B cell (primary cell): ENCODE measurements at regions not wholly inside any gene's neighbourhood (a gene's known extent, or its start where the extent isn't known, plus 50 kb on each side); places are given as distances from the start of the nearest gene placed in this dataset.

ENCODE experiments used
- ATAC-seq: fragments of 200-7000 bp; cut with Tn5 transposase; one replicate; pipeline ENCODE4 v1.10.0; 2021; ENCODE audit warnings: low read depth, mild to moderate bottlenecking, moderate number of reproducible peaks, moderate library complexity
- CTCF ChIA-PET: fragments of 350-600 bp; sonication (Branson Sonifier 250); formaldehyde crosslinking; loops from one replicate; lab custom pipeline; 2021; ENCODE audit warnings: antibody characterized with exemption, inconsistent platforms; lab: Charles Lee
- POLR2A ChIA-PET: fragments of 350-600 bp; sonication (Branson Sonifier 250); formaldehyde crosslinking; loops from one replicate; lab custom pipeline; 2021; ENCODE audit warnings: antibody characterized with exemption; lab: Charles Lee
- DNase-seq: peaks from one replicate; pipeline ENCODE4 v3.0.0; 2013
- H2AFZ ChIP-seq: 2 replicates; pipeline ENCODE4 v1.6.1; 2012; ENCODE audit warnings: mild to moderate bottlenecking, low read depth, low read length; ENCODE audit not compliant: insufficient read depth, poor library complexity, severe bottlenecking
- H3K27ac ChIP-seq, 2 donors: 1 replicate in 1 of 2; 2 replicates in 1 of 2; pipeline ENCODE4 v1.5.1; 2012 to 2013; ENCODE audit warnings: low read length in 2 of 2, mild to moderate bottlenecking in 2 of 2, moderate library complexity in 1 of 2
- H3K27me3 ChIP-seq, 4 experiments: fragments of 200-600 bp in 1 of 4; sonication (generic) in 1 of 4; replicated peaks in 1 of 4; 1 replicate in 2 of 4; 2 replicates in 2 of 4; pipeline versions ENCODE4 v1.6.1 to v1.7.0; 2013 to 2016; ENCODE audit warnings: low read length in 3 of 4, mild to moderate bottlenecking in 2 of 4, mixed read lengths in 1 of 4, moderate library complexity in 1 of 4; ENCODE audit not compliant: insufficient read depth in 4 of 4, control insufficient read depth in 3 of 4; ENCODE audit errors: control extremely low read depth in 1 of 4
- H3K36me3 ChIP-seq, 2 experiments: replicated peaks in 1 of 2; 1 replicate in 1 of 2; 2 replicates in 1 of 2; pipeline versions ENCODE4 v1.6.1 to v1.7.1; 2013; ENCODE audit warnings: low read length in 1 of 2; ENCODE audit not compliant: insufficient read depth in 2 of 2, control insufficient read depth in 1 of 2; ENCODE audit errors: control extremely low read depth in 1 of 2, extremely low read depth in 1 of 2
- H3K4me1 ChIP-seq, 2 donors: fragments of 200-600 bp in 1 of 2; sonication (generic) in 1 of 2; 1 replicate in 1 of 2; 2 replicates in 1 of 2; pipeline versions ENCODE4 v1.5.1 to v1.6.1; 2013 to 2017; ENCODE audit warnings: low read length in 2 of 2; ENCODE audit not compliant: control insufficient read depth in 2 of 2, insufficient read depth in 2 of 2
- H3K4me2 ChIP-seq: replicated peaks from 2 replicates; pipeline ENCODE3; 2012; ENCODE audit warnings: mild to moderate bottlenecking, low read depth, low read length; ENCODE audit not compliant: poor library complexity, severe bottlenecking
- H3K4me3 ChIP-seq, 5 experiments: fragments of 200-600 bp in 1 of 5; sonication (generic) in 1 of 5; 1 replicate in 3 of 5; 2 replicates in 2 of 5; pipeline versions ENCODE4 v1.5.1 to v1.7.0; 2011 to 2016; ENCODE audit warnings: low read length in 4 of 5, mild to moderate bottlenecking in 4 of 5, low read depth in 2 of 5, control low read depth in 1 of 5, moderate library complexity in 1 of 5; ENCODE audit not compliant: insufficient read depth in 1 of 5; ENCODE audit errors: control extremely low read depth in 1 of 5, extremely low read depth in 1 of 5
- H3K79me2 ChIP-seq: fragments of 200-600 bp; sonication (generic); one replicate; pipeline ENCODE4 v1.6.0; 2016; ENCODE audit warnings: low read length; ENCODE audit not compliant: control insufficient read depth, insufficient read depth
- H3K9ac ChIP-seq: fragments of 200-600 bp; sonication (generic); 2 replicates; pipeline ENCODE4 v1.6.1; 2017; ENCODE audit warnings: mild to moderate bottlenecking, low read length, moderate library complexity
- H3K9me3 ChIP-seq, 3 donors: one replicate each; pipeline versions ENCODE4 v1.6.1 to v1.7.1; 2013; ENCODE audit warnings: low read length in 2 of 3; ENCODE audit not compliant: control insufficient read depth in 2 of 3, insufficient read depth in 1 of 3; ENCODE audit errors: control extremely low read depth in 1 of 3
- H4K20me1 ChIP-seq: 2 replicates; pipeline ENCODE4 v1.6.0; 2012; ENCODE audit warnings: mild to moderate bottlenecking, low read length; ENCODE audit not compliant: insufficient read depth, control insufficient read depth, poor library complexity, severe bottlenecking
- H3K27ac Mint-ChIP-seq: one replicate; pipeline ENCODE4 v1.8.0; 2021; ENCODE audit warnings: mixed read lengths
- H3K27me3 Mint-ChIP-seq: one replicate; pipeline ENCODE4 v1.8.0; 2021; ENCODE audit warnings: mixed read lengths
- H3K4me1 Mint-ChIP-seq: one replicate; pipeline ENCODE4 v1.8.0; 2021; ENCODE audit warnings: mixed read lengths
- H3K4me3 Mint-ChIP-seq: one replicate; pipeline ENCODE4 v1.8.0; 2021; ENCODE audit warnings: mixed read lengths
- H3K9me3 Mint-ChIP-seq: one replicate; pipeline ENCODE4 v1.8.0; 2022; ENCODE audit warnings: mixed read lengths; ENCODE audit not compliant: insufficient read depth
- EZH2 ChIP-seq: IDR thresholded peaks from 2 replicates; pipeline ENCODE4 v1.6.1; 2012; ENCODE audit warnings: borderline replicate concordance, low read depth, mild to moderate bottlenecking, moderate library complexity, low read length; ENCODE audit not compliant: insufficient read depth, poor library complexity, severe bottlenecking
- WGBS: methylation state at CpG from one replicate; pipeline ENCODE4 v1.1.5; 2013; ENCODE audit warnings: missing lambda C conversion rate; ENCODE audit not compliant: insufficient coverage; 5-methylcytosine and 5-hydroxymethylcytosine counted together
- intact Hi-C: fragments of 100-400 bp; cut with micrococcal nuclease; formaldehyde crosslinking; loops from one replicate; pipeline ENCODE4 v1.10.0; 2022
- TF ChIP-seq, protein P1 (sequence below): fragments of 200-600 bp; IDR thresholded peaks from one replicate; pipeline ENCODE4 v1.8.0; 2022; ENCODE audit warnings: antibody characterized with exemption, mild to moderate bottlenecking

DNA sequence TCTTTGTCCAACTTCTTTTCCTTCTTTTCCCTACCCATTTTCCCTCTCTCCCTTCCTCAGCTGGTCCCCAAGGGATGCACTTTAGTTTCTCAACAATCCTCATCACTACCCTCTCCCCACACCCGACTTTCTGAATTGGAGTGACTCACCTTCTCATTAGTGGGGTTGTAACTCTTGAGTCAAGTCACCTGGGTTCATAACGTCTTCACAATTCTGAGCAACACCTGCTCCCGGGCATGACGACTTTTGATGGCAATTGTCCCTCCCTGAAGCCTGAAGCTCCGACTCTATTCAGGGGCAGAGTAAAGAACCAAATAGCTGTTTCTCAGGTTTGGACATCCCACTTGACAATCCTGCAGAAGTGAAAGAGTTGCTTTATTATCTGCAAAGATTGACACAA is 82.7 kb upstream of the OTX2 start:
- no peaks in the 10 kb centered on the region for H3K36me3 ChIP-seq
- CTCF ChIA-PET: no interaction called here
- H3K9ac ChIP-seq: no peak overlapping the region
- H4K20me1 ChIP-seq: no peaks in the 10 kb centered on the region
- H3K4me2 ChIP-seq: no peak overlapping the region
- no peak overlapping the region for H3K4me3 ChIP-seq
- ATAC-seq (no peak), DNase-seq (no peak)
- no peak for TF ChIP-seq EZH2
- TF ChIP-seq, protein P1, sequence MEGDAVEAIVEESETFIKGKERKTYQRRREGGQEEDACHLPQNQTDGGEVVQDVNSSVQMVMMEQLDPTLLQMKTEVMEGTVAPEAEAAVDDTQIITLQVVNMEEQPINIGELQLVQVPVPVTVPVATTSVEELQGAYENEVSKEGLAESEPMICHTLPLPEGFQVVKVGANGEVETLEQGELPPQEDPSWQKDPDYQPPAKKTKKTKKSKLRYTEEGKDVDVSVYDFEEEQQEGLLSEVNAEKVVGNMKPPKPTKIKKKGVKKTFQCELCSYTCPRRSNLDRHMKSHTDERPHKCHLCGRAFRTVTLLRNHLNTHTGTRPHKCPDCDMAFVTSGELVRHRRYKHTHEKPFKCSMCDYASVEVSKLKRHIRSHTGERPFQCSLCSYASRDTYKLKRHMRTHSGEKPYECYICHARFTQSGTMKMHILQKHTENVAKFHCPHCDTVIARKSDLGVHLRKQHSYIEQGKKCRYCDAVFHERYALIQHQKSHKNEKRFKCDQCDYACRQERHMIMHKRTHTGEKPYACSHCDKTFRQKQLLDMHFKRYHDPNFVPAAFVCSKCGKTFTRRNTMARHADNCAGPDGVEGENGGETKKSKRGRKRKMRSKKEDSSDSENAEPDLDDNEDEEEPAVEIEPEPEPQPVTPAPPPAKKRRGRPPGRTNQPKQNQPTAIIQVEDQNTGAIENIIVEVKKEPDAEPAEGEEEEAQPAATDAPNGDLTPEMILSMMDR: no peak
- POLR2A ChIA-PET: no interaction called here
- no peak overlapping the region for H3K4me3 Mint-ChIP-seq
- H3K9me3 ChIP-seq: no peaks in the 10 kb centered on the region
- H3K4me1 Mint-ChIP-seq: peaks cover 2% of the 10 kb centered on the region
- no peak overlapping the region for H2AFZ ChIP-seq
- H3K4me1 ChIP-seq: no peaks in the 10 kb centered on the region
- H3K9me3 Mint-ChIP-seq: no peaks in the 10 kb centered on the region
- H3K27me3 ChIP-seq: peaks cover 0 to 3% (median 0%) of the 10 kb centered on the region in 4 experiments
- intact Hi-C loops: no loop called here
- peaks cover 44% of the 10 kb centered on the region for H3K27me3 Mint-ChIP-seq
- H3K27ac ChIP-seq: no peak overlapping the region
- H3K79me2 ChIP-seq: no peaks in the 10 kb centered on the region
- WGBS: 64% methylated on average over 5 of the region's 5 CpGs
- H3K27ac Mint-ChIP-seq: no peak overlapping the region

DNA sequence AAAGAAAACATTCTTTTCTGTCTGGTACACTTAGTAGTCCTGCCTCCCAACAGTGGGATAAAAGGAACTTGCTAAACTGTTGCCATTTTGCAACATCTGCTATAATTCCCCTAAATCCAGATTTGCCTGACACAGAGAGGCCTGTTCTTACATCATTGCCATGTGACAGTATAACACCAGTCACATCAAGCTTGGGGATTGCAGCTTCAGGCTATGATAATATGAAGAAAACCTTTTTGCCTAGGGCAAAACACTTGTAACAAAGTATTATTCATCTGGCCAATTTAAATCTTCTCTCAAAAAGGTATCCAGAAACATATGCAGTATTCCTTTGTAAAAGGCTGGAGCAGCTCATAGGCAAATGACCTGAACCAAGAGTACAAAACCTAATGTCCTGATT is 80.9 kb upstream of the OTX2 start:
- Histone ChIP-seq H3K9me3 (no peaks in the 10 kb centered on the region), H3K27me3 (peaks cover 0 to 3% (median 0%) of the 10 kb centered on the region in 4 experiments), H2AFZ (no peak overlapping the region), H3K27ac (no peak overlapping the region), H3K36me3 (no peaks in the 10 kb centered on the region), H3K9ac (no peak overlapping the region), H3K4me1 (no peaks in the 10 kb centered on the region), H3K4me2 (no peak overlapping the region), H4K20me1 (no peaks in the 10 kb centered on the region), H3K79me2 (no peaks in the 10 kb centered on the region), H3K4me3 (no peak overlapping the region)
- TF ChIP-seq, protein P1: no peak
- TF ChIP-seq EZH2: no peak
- ChIA-PET CTCF (no interaction called here), POLR2A (no interaction called here)
- ATAC-seq: no peak
- Mint-ChIP-seq H3K27ac (no peak overlapping the region), H3K9me3 (no peaks in the 10 kb centered on the region), H3K4me1 (no peaks in the 10 kb centered on the region), H3K4me3 (no peak overlapping the region), H3K27me3 (peaks cover 44% of the 10 kb centered on the region)
- intact Hi-C loops: no loop called here
- no peak for DNase-seq
